Stomach (tissue), 8 donors: ENCODE measurements at regions not wholly inside any gene's neighbourhood (a gene's known extent, or its start where the extent isn't known, plus 50 kb on each side); places are given as distances from the start of the nearest gene placed in this dataset.

Experiments
- DNase-seq, 2 donors: peaks; one replicate each; pipeline versions ENCODE4 v3.0.0 to v3.0.0-alpha.2; 2013 to 2019
- H3K27ac ChIP-seq, 5 donors: fragments of 200-600 bp in 4 of 5; sonication (generic) in 4 of 5; one replicate each; pipeline ENCODE4 v1.5.1; 2013 to 2019; ENCODE audit warnings: mild to moderate bottlenecking in 1 of 5, moderate library complexity in 1 of 5
- H3K27me3 ChIP-seq, 3 donors: fragments of 200-600 bp; sonication (generic); one replicate each; pipeline ENCODE4 v1.5.1; 2017 to 2019; ENCODE audit warnings: mixed run types in 1 of 3
- H3K36me3 ChIP-seq, 4 donors: fragments of 200-600 bp; sonication (generic); 1 replicate in 3 of 4; 2 replicates in 1 of 4; pipeline ENCODE4 v1.5.1; 2016 to 2019
- H3K4me1 ChIP-seq, 4 donors: fragments of 200-600 bp; sonication (generic); one replicate each; pipeline ENCODE4 v1.5.1; 2016 to 2019
- H3K4me3 ChIP-seq, 4 donors: fragments of 200-600 bp; sonication (generic) in 3 of 4; one replicate each; pipeline ENCODE4 v1.5.1; 2016 to 2019; ENCODE audit warnings: mild to moderate bottlenecking in 1 of 4
- H3K9me3 ChIP-seq, 4 donors: fragments of 200-600 bp; sonication (generic); one replicate each; pipeline ENCODE4 v1.5.1; 2016 to 2019
- CTCF ChIP-seq, 7 experiments: fragments of 450-650 bp in 4 of 7; fragments of 200-600 bp in 3 of 7; sonication (generic) in 3 of 7; IDR thresholded peaks; one replicate each; pipeline ENCODE4 v1.5.1; 2016 to 2019; ENCODE audit warnings: antibody characterized with exemption in 7 of 7, control low read depth in 2 of 7, mild to moderate bottlenecking in 1 of 7
- EP300 ChIP-seq: sonication (generic); formaldehyde crosslinking; IDR thresholded peaks from one replicate; pipeline ENCODE4 v1.6.1; 2017; ENCODE audit warnings: antibody characterized with exemption
- POLR2A ChIP-seq, 4 donors: fragments of 450-650 bp; IDR thresholded peaks; one replicate each; pipeline ENCODE4 v1.6.1; 2016; ENCODE audit warnings: antibody characterized with exemption in 4 of 4, control low read depth in 2 of 4, mild to moderate bottlenecking in 1 of 4, moderate library complexity in 1 of 4
- POLR2AphosphoS5 ChIP-seq, 3 donors: sonication (generic); formaldehyde crosslinking; IDR thresholded peaks; one replicate each; pipeline ENCODE4 v1.6.1; 2016; ENCODE audit warnings: antibody characterized with exemption in 3 of 3
- WGBS, 5 donors: extraction: QIAGEN DNeasy Blood & Tissue Kit in 3 of 5; methylation state at CpG; one replicate each; pipeline versions ENCODE4 v1.1.5 to v1.1.7; 2013 to 2018; 5-methylcytosine and 5-hydroxymethylcytosine counted together
- intact Hi-C: fragments of 100-400 bp; cut with DNase I; formaldehyde crosslinking; loops from one replicate; pipeline ENCODE4 v1.15.1; 2023; ENCODE audit warnings: low total_unique reads
- donor health status: healthy with polysubstance abuse.
- donor health status: Bipolar disorder and iron deficiency.
- donor health status: healthy.

GRCh38 chr6:120711255-120711654, 623.0 kb downstream of the TBC1D32 start:
- TF ChIP-seq CTCF (IDR thresholded peaks at IDR 0.05) (no peak), POLR2AphosphoS5 (IDR thresholded peaks at IDR 0.05) (no peak), EP300 (no peak), POLR2A (IDR thresholded peaks at IDR 0.05) (no peak)
- WGBS, 5 donors: 79 to 90% (median 87%) methylated on average over 3 of the region's 3 CpGs
- H3K27ac ChIP-seq: no peak overlapping the region
- peaks cover 0 to 20% (median 7%) of the 10 kb centered on the region in 4 donors for H3K9me3 ChIP-seq
- H3K4me3 ChIP-seq: no peak overlapping the region
- no peaks in the 10 kb centered on the region for H3K27me3 ChIP-seq
- H3K36me3 ChIP-seq: no peaks in the 10 kb centered on the region
- intact Hi-C loops: no loop called here
- no peak for DNase-seq
- H3K4me1 ChIP-seq: no peaks in the 10 kb centered on the region

GRCh38 chr6:120700001-120700400, 634.3 kb downstream of the TBC1D32 start:
- TF ChIP-seq POLR2A (IDR thresholded peaks at IDR 0.05): no peak
- TF ChIP-seq POLR2AphosphoS5 (IDR thresholded peaks at IDR 0.05): no peak
- no peak for TF ChIP-seq CTCF (IDR thresholded peaks at IDR 0.05)
- TF ChIP-seq EP300: no peak
- Histone ChIP-seq H3K27me3 (no peaks in the 10 kb centered on the region), H3K27ac (no peak overlapping the region), H3K36me3 (no peaks in the 10 kb centered on the region), H3K4me1 (no peaks in the 10 kb centered on the region), H3K9me3 (peaks cover 0 to 4% (median 2%) of the 10 kb centered on the region in 4 donors), H3K4me3 (no peak overlapping the region)
- intact Hi-C loops: no loop called here
- 73 to 83% (median 79%) methylated on average over 4 of the region's 4 CpGs for WGBS, 5 donors
- no peak for DNase-seq

GRCh38 chr6:120686492-120686891, 647.8 kb downstream of the TBC1D32 start:
- Histone ChIP-seq H3K9me3 (no peaks in the 10 kb centered on the region), H3K27ac (no peak overlapping the region), H3K4me3 (no peak overlapping the region), H3K4me1 (no peaks in the 10 kb centered on the region), H3K27me3 (no peaks in the 10 kb centered on the region), H3K36me3 (no peaks in the 10 kb centered on the region)
- 86 to 91% (median 89%) methylated on average over 3 of the region's 3 CpGs for WGBS, 5 donors
- intact Hi-C loops: no loop called here
- no peak for DNase-seq
- TF ChIP-seq POLR2AphosphoS5 (IDR thresholded peaks at IDR 0.05) (no peak), EP300 (no peak), CTCF (IDR thresholded peaks at IDR 0.05) (no peak), POLR2A (IDR thresholded peaks at IDR 0.05) (no peak)

GRCh38 chr6:120682145-120682544, 652.1 kb downstream of the TBC1D32 start:
- H3K4me3 ChIP-seq: no peak overlapping the region
- no peak for TF ChIP-seq POLR2A (IDR thresholded peaks at IDR 0.05)
- no peak for TF ChIP-seq EP300
- no peak for TF ChIP-seq CTCF (IDR thresholded peaks at IDR 0.05)
- TF ChIP-seq POLR2AphosphoS5 (IDR thresholded peaks at IDR 0.05): no peak
- intact Hi-C loops: no loop called here
- H3K4me1 ChIP-seq: no peaks in the 10 kb centered on the region
- H3K36me3 ChIP-seq: no peaks in the 10 kb centered on the region
- DNase-seq: no peak
- 82 to 88% (median 87%) methylated on average over 3 of the region's 3 CpGs for WGBS, 5 donors
- no peaks in the 10 kb centered on the region for H3K9me3 ChIP-seq
- H3K27ac ChIP-seq: no peak overlapping the region
- H3K27me3 ChIP-seq: no peaks in the 10 kb centered on the region
